Neuronal stem cell (in vitro differentiated cells): ENCODE measurements at regions not wholly inside any gene's neighbourhood (a gene's known extent, or its start where the extent isn't known, plus 50 kb on each side); places are given as distances from the start of the nearest gene placed in this dataset.

ENCODE experiments used
- DNase-seq: peaks from one replicate; pipeline ENCODE4 v3.0.0-alpha.2; 2013; ENCODE audit warnings: low spot score
- H2AFZ ChIP-seq: one replicate; pipeline ENCODE4 v1.6.1; 2013; ENCODE audit warnings: mild to moderate bottlenecking, low read length, inconsistent platforms
- H2AK5ac ChIP-seq: 2 replicates; pipeline ENCODE4 v1.6.1; 2013; ENCODE audit warnings: low read depth, mild to moderate bottlenecking, inconsistent platforms, low read length, moderate library complexity, mixed read lengths
- H2BK120ac ChIP-seq: 2 replicates; pipeline ENCODE4 v1.6.1; 2013; ENCODE audit warnings: low read depth, mild to moderate bottlenecking, inconsistent platforms, low read length, moderate library complexity, mixed read lengths
- H2BK12ac ChIP-seq: one replicate; pipeline ENCODE4 v1.6.1; 2013; ENCODE audit warnings: low read length, inconsistent platforms
- H2BK15ac ChIP-seq: 2 replicates; pipeline ENCODE4 v1.6.1; 2013; ENCODE audit warnings: mild to moderate bottlenecking, low read length, inconsistent platforms, mixed read lengths
- H2BK5ac ChIP-seq: one replicate; pipeline ENCODE4 v1.6.1; 2013; ENCODE audit warnings: inconsistent platforms, mild to moderate bottlenecking, low read length, moderate library complexity
- H3K14ac ChIP-seq: one replicate; pipeline ENCODE4 v1.6.1; 2013; ENCODE audit warnings: low read length, inconsistent platforms
- H3K18ac ChIP-seq: 2 replicates; pipeline ENCODE4 v1.6.1; 2013; ENCODE audit warnings: low read length, inconsistent platforms
- H3K23ac ChIP-seq: 2 replicates; pipeline ENCODE4 v1.6.1; 2013; ENCODE audit warnings: low read depth, mild to moderate bottlenecking, mixed read lengths, low read length, inconsistent platforms; ENCODE audit not compliant: poor library complexity
- H3K27ac ChIP-seq: replicated peaks from 3 replicates; pipeline ENCODE4 v1.5.1; 2013; ENCODE audit warnings: low read length, inconsistent platforms
- H3K27me3 ChIP-seq, 3 experiments: 2 replicates each; pipeline ENCODE4 v1.6.1; 2013; ENCODE audit warnings: low read length in 3 of 3, mild to moderate bottlenecking in 2 of 3, inconsistent platforms in 1 of 3, low read depth in 1 of 3, mixed read lengths in 1 of 3, moderate library complexity in 1 of 3; ENCODE audit not compliant: control insufficient read depth in 3 of 3, insufficient read depth in 3 of 3
- H3K36me3 ChIP-seq, 2 donors: replicated peaks in 1 of 2; 2 replicates each; pipeline ENCODE4 v1.6.1; 2013; ENCODE audit warnings: low read length in 2 of 2; ENCODE audit not compliant: control insufficient read depth in 2 of 2, insufficient read depth in 2 of 2
- H3K4ac ChIP-seq: 2 replicates; pipeline ENCODE4 v1.6.1; 2013; ENCODE audit warnings: inconsistent platforms, mild to moderate bottlenecking, low read length, moderate library complexity
- H3K4me1 ChIP-seq, 2 donors: 1 replicate in 1 of 2; 2 replicates in 1 of 2; pipeline ENCODE4 v1.6.1; 2013; ENCODE audit warnings: low read length in 2 of 2, low read depth in 1 of 2; ENCODE audit not compliant: control insufficient read depth in 2 of 2, insufficient read depth in 1 of 2
- H3K4me2 ChIP-seq: one replicate; pipeline ENCODE4 v1.6.1; 2013; ENCODE audit warnings: mild to moderate bottlenecking, low read length, inconsistent platforms; ENCODE audit not compliant: insufficient read depth, poor library complexity, severe bottlenecking
- H3K4me3 ChIP-seq, 2 donors: 2 replicates each; pipeline ENCODE4 v1.5.1; 2013; ENCODE audit warnings: low read length in 2 of 2, mild to moderate bottlenecking in 2 of 2, inconsistent platforms in 1 of 2, moderate library complexity in 1 of 2
- H3K79me1 ChIP-seq: one replicate; pipeline ENCODE4 v1.6.1; 2013; ENCODE audit warnings: low read depth, mild to moderate bottlenecking, inconsistent platforms, low read length, moderate library complexity
- H3K9ac ChIP-seq: one replicate; pipeline ENCODE4 v1.6.1; 2013; ENCODE audit warnings: mild to moderate bottlenecking, low read depth, low read length, inconsistent platforms; ENCODE audit not compliant: poor library complexity
- H3K9me3 ChIP-seq, 2 donors: replicated peaks in 1 of 2; 2 replicates each; pipeline versions ENCODE3 to v1.6.1; 2013; ENCODE audit warnings: low read length in 2 of 2, mild to moderate bottlenecking in 2 of 2, inconsistent platforms in 1 of 2, low read depth in 1 of 2, mixed read lengths in 1 of 2, moderate library complexity in 1 of 2; ENCODE audit not compliant: control insufficient read depth in 2 of 2, insufficient read depth in 1 of 2
- H4K8ac ChIP-seq: one replicate; pipeline ENCODE4 v1.6.1; 2013; ENCODE audit warnings: low read depth, mild to moderate bottlenecking, inconsistent platforms, low read length, moderate library complexity
- H4K91ac ChIP-seq: one replicate; pipeline ENCODE4 v1.6.1; 2013; ENCODE audit warnings: low read length, low read depth, mild to moderate bottlenecking, inconsistent platforms; ENCODE audit not compliant: poor library complexity
- WGBS, 2 donors: extraction: QIAGEN DNeasy Blood & Tissue Kit; methylation state at CpG; one replicate each; pipeline ENCODE4 v1.1.7; 2013; ENCODE audit warnings: missing lambda C conversion rate in 2 of 2, mixed read lengths in 1 of 2; ENCODE audit not compliant: insufficient read length in 2 of 2, insufficient replicate concordance in 1 of 2; ENCODE audit errors: extremely low coverage in 2 of 2; 5-methylcytosine and 5-hydroxymethylcytosine counted together

- Histone ChIP-seq H3K4me1 (no peaks in the 10 kb centered on the region), H3K36me3 (peaks cover 0 to 2% of the 10 kb centered on the region in 2 donors)
- no CpG with 5 or more reads among the region's 12 CpGs for WGBS, 2 donors
Observed at GRCh38 chr21:36563341-36563926, 83.5 kb upstream of the CLDN14 start.

GRCh38 chr21:36564647-36565046 is 84.7 kb upstream of the CLDN14 start:
- Histone ChIP-seq H2AK5ac (no peak overlapping the region), H2BK120ac (no peak overlapping the region), H3K27me3 (peaks cover 0 to 5% (median 0%) of the 10 kb centered on the region in 3 experiments), H3K27ac (no peak overlapping the region), H2BK12ac (no peak overlapping the region), H2BK15ac (no peak overlapping the region), H3K4me2 (no peak overlapping the region), H3K18ac (no peak overlapping the region), H3K23ac (no peak overlapping the region), H3K9me3 (peaks cover 0 to 3% of the 10 kb centered on the region in 2 donors), H3K4me3 (no peak overlapping the region), H3K14ac (no peak overlapping the region), H3K4ac (no peak overlapping the region), H3K36me3 (peaks cover 0 to 2% of the 10 kb centered on the region in 2 donors), H2BK5ac (no peak overlapping the region), H4K91ac (no peak overlapping the region), H3K79me1 (no peaks in the 10 kb centered on the region), H3K4me1 (no peaks in the 10 kb centered on the region), H4K8ac (no peak overlapping the region), H2AFZ (no peak overlapping the region), H3K9ac (no peak overlapping the region)
- DNase-seq = no peak
- no CpG with 5 or more reads among the region's 1 CpG for WGBS, 2 donors

More at GRCh38 chr21:36563341-36563926, 83.5 kb upstream of the CLDN14 start:
- no peak overlapping the region for H3K4ac ChIP-seq
- H3K27ac ChIP-seq = no peak overlapping the region
- H3K79me1 ChIP-seq = no peaks in the 10 kb centered on the region
- no peak overlapping the region for H3K18ac ChIP-seq
- no peak overlapping the region for H2BK5ac ChIP-seq
- no peak overlapping the region for H2BK120ac ChIP-seq
- H3K9ac ChIP-seq = no peak overlapping the region
- no peak for DNase-seq
- no peak overlapping the region for H2AFZ ChIP-seq
- H2BK12ac ChIP-seq = no peak overlapping the region
- H3K14ac ChIP-seq = no peak overlapping the region
- no peak overlapping the region for H4K91ac ChIP-seq
- H3K23ac ChIP-seq = no peak overlapping the region
- peaks cover 0 to 5% (median 0%) of the 10 kb centered on the region in 3 experiments for H3K27me3 ChIP-seq
- H4K8ac ChIP-seq = no peak overlapping the region
- H3K4me2 ChIP-seq = no peak overlapping the region
- no peak overlapping the region for H2BK15ac ChIP-seq
- H3K4me3 ChIP-seq = no peak overlapping the region
- H2AK5ac ChIP-seq = no peak overlapping the region
- peaks cover 0 to 3% of the 10 kb centered on the region in 2 donors for H3K9me3 ChIP-seq

- Histone ChIP-seq H2BK120ac (no peak overlapping the region), H3K4ac (no peak overlapping the region), H3K4me3 (no peak overlapping the region), H2BK5ac (no peak overlapping the region), H2BK12ac (no peak overlapping the region), H3K14ac (no peak overlapping the region), H3K27ac (no peak overlapping the region), H2AK5ac (no peak overlapping the region), H3K23ac (no peak overlapping the region), H3K18ac (no peak overlapping the region), H3K9me3 (peaks cover 0 to 3% of the 10 kb centered on the region in 2 donors), H4K8ac (no peak overlapping the region), H3K79me1 (no peaks in the 10 kb centered on the region), H3K4me1 (no peaks in the 10 kb centered on the region), H3K4me2 (no peak overlapping the region), H2AFZ (no peak overlapping the region), H3K36me3 (peaks cover 0 to 2% of the 10 kb centered on the region in 2 donors), H4K91ac (no peak overlapping the region), H3K27me3 (peaks cover 0 to 5% (median 0%) of the 10 kb centered on the region in 3 experiments), H2BK15ac (no peak overlapping the region), H3K9ac (no peak overlapping the region)
- no peak for DNase-seq
- no CpG with 5 or more reads among the region's 2 CpGs for WGBS, 2 donors
Observed at GRCh38 chr21:36565540-36565939, 85.6 kb upstream of the CLDN14 start.

- Histone ChIP-seq H2BK120ac (no peak overlapping the region), H3K79me1 (no peaks in the 10 kb centered on the region), H3K36me3 (no peaks in the 10 kb centered on the region), H3K9ac (no peak overlapping the region), H4K91ac (no peak overlapping the region), H2BK12ac (no peak overlapping the region), H3K27ac (no peak overlapping the region), H2BK15ac (no peak overlapping the region), H4K8ac (no peak overlapping the region), H3K4ac (no peak overlapping the region), H3K23ac (no peak overlapping the region), H2AK5ac (no peak overlapping the region), H3K9me3 (peaks cover 0 to 3% of the 10 kb centered on the region in 2 donors), H2AFZ (no peak overlapping the region), H3K14ac (no peak overlapping the region), H3K18ac (no peak overlapping the region), H3K4me1 (no peaks in the 10 kb centered on the region), H3K27me3 (peaks cover 0 to 9% (median 0%) of the 10 kb centered on the region in 3 experiments), H3K4me3 (no peak overlapping the region), H2BK5ac (no peak overlapping the region), H3K4me2 (no peak overlapping the region)
- DNase-seq = no peak
- no CpG with 5 or more reads among the region's 7 CpGs for WGBS, 2 donors
Observed at GRCh38 chr21:36566644-36567043, 86.7 kb upstream of the CLDN14 start.
